Keratinocyte (primary cell): ENCODE measurements at regions not wholly inside any gene's neighbourhood (a gene's known extent, or its start where the extent isn't known, plus 50 kb on each side); places are given as distances from the start of the nearest gene placed in this dataset.

Experiments used
- DNase-seq: peaks from one replicate; pipeline ENCODE4 v3.0.0-alpha.2; 2011; ENCODE audit warnings: low read depth, missing footprints, low spot score
- FAIRE-seq: peaks from 2 replicates; lab custom pipeline; 2011; peaks lifted over from hg19 to GRCh38; lab: Jason Lieb, UNC
- H2AFZ ChIP-seq: 2 replicates; pipeline ENCODE4 v1.6.0; 2012; ENCODE audit warnings: low read length, control low read depth, inconsistent platforms; ENCODE audit not compliant: control insufficient read depth
- H3K27ac ChIP-seq: 2 replicates; pipeline ENCODE4 v1.5.1; 2011; ENCODE audit warnings: low read length; ENCODE audit not compliant: control insufficient read depth, insufficient read depth
- H3K27me3 ChIP-seq: 3 replicates; pipeline ENCODE4 v1.6.0; 2011; ENCODE audit warnings: low read length; ENCODE audit not compliant: control insufficient read depth, insufficient read depth; ENCODE audit errors: extremely low read depth
- H3K36me3 ChIP-seq, 2 experiments: 2 replicates in 1 of 2; 3 replicates in 1 of 2; pipeline ENCODE4 v1.5.1; 2011; ENCODE audit warnings: low read length in 2 of 2, mild to moderate bottlenecking in 1 of 2; ENCODE audit not compliant: control insufficient read depth in 2 of 2, insufficient read depth in 2 of 2; ENCODE audit errors: extremely low read depth in 1 of 2
- H3K4me1 ChIP-seq: 3 replicates; pipeline ENCODE4 v1.5.1; 2011; ENCODE audit warnings: low read length; ENCODE audit not compliant: control insufficient read depth, insufficient read depth; ENCODE audit errors: extremely low read depth
- H3K4me2 ChIP-seq: 3 replicates; pipeline ENCODE4 v1.6.0; 2011; ENCODE audit warnings: low read depth, low read length; ENCODE audit not compliant: control insufficient read depth, insufficient read depth; ENCODE audit errors: extremely low read depth
- H3K4me3 ChIP-seq, 3 experiments: fragments of 200-600 bp in 1 of 3; sonication (generic) in 1 of 3; 2 replicates in 2 of 3; 3 replicates in 1 of 3; pipeline ENCODE4 v1.5.1; 2011 to 2016; ENCODE audit warnings: low read length in 3 of 3, mild to moderate bottlenecking in 3 of 3, control low read depth in 2 of 3, inconsistent platforms in 1 of 3, low read depth in 1 of 3, mixed read lengths in 1 of 3, mixed run types in 1 of 3, moderate library complexity in 1 of 3; ENCODE audit not compliant: control insufficient read depth in 2 of 3, insufficient read depth in 2 of 3; ENCODE audit errors: extremely low read depth in 1 of 3
- H3K79me2 ChIP-seq: 2 replicates; pipeline ENCODE4 v1.6.0; 2012; ENCODE audit warnings: low read length; ENCODE audit not compliant: control insufficient read depth, insufficient read depth
- H3K9ac ChIP-seq: 3 replicates; pipeline ENCODE4 v1.6.0; 2011; ENCODE audit warnings: low read length; ENCODE audit not compliant: control insufficient read depth, insufficient read depth; ENCODE audit errors: extremely low read depth
- H3K9me1 ChIP-seq: 3 replicates; pipeline ENCODE4 v1.6.0; 2011; ENCODE audit warnings: low read length; ENCODE audit not compliant: control insufficient read depth, insufficient read depth; ENCODE audit errors: extremely low read depth
- H3K9me3 ChIP-seq: 2 replicates; pipeline ENCODE4 v1.5.1; 2012; ENCODE audit warnings: low read depth, low read length; ENCODE audit not compliant: control insufficient read depth
- H4K20me1 ChIP-seq: 3 replicates; pipeline ENCODE4 v1.6.0; 2011; ENCODE audit warnings: low read length; ENCODE audit not compliant: control insufficient read depth, insufficient read depth; ENCODE audit errors: extremely low read depth
- CTCF ChIP-seq, 3 experiments: IDR thresholded peaks in 1 of 3; conservative IDR thresholded peaks in 1 of 3; optimal IDR thresholded peaks in 1 of 3; 2 replicates in 2 of 3; 3 replicates in 1 of 3; pipeline versions ENCODE3 to v1.5.1; 2011; ENCODE audit warnings: low read length in 3 of 3, mild to moderate bottlenecking in 3 of 3, moderate library complexity in 2 of 3, control low read depth in 1 of 3, inconsistent platforms in 1 of 3; ENCODE audit not compliant: insufficient read depth in 2 of 3; ENCODE audit errors: extremely low read depth in 1 of 3
- EZH2 ChIP-seq: IDR thresholded peaks from one replicate; pipeline ENCODE4 v1.6.1; 2012; ENCODE audit warnings: inconsistent platforms, mild to moderate bottlenecking, low read length, moderate library complexity
- dilution Hi-C: fragments of 300-500 bp; cut with MboI; formaldehyde crosslinking; loops from one replicate; pipeline ENCODE4 v1.7.0; 2020; ENCODE audit warnings: low sequenced_read_pairs; ENCODE audit not compliant: extremely low pct_ligation_motif_present

DNA sequence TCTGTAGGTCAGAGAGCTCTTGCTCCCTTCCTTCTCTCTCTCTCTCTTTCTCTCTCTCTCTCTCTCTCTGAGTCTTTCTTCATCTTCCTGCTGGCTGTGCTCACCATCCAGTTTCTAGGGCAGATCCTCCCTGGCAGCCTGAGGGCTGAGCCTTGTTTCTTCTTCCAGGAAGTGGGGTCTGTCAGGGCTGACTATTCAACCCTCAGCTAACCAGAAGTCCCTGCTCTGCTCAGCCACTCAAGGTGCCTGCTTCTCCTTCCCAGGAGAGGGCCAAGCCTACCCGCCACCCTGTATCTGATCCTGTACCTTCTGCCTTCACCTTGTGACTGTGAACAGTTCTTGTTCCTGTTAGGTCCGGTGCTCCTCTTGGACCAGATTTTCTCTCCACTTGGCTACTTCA, 107.6 kb upstream of the ETV3 start:
- Histone ChIP-seq H3K4me3 (no peak overlapping the region), H3K9me3 (no peaks in the 10 kb centered on the region), H2AFZ (no peak overlapping the region), H3K9ac (no peak overlapping the region), H3K4me1 (no peaks in the 10 kb centered on the region), H3K9me1 (no peaks in the 10 kb centered on the region), H3K4me2 (no peak overlapping the region), H3K27ac (no peak overlapping the region), H4K20me1 (no peaks in the 10 kb centered on the region), H3K27me3 (no peaks in the 10 kb centered on the region), H3K79me2 (no peaks in the 10 kb centered on the region), H3K36me3 (no peaks in the 10 kb centered on the region)
- DNase-seq (no peak), FAIRE-seq (no peak)
- no peak for TF ChIP-seq EZH2
- dilution Hi-C loops = no loop called here

GRCh38 chr1:157241185-157241538, 103.0 kb upstream of the ETV3 start:
- H3K9me1 ChIP-seq = no peaks in the 10 kb centered on the region
- DNase-seq (no peak), FAIRE-seq (no peak)
- no peak for TF ChIP-seq CTCF (optimal IDR thresholded peaks at IDR 0.05 in 1 of 3, IDR thresholded peaks at IDR 0.05 in 1 of 3, conservative IDR thresholded peaks at IDR 0.05 in 1 of 3; ENCODE audit: extremely low read depth in 1 of 3, insufficient read depth in 2 of 3, low read length in 3 of 3)
- dilution Hi-C loops = no loop called here
- no peak overlapping the region for H3K9ac ChIP-seq
- no peak overlapping the region for H3K4me3 ChIP-seq
- no peaks in the 10 kb centered on the region for H3K27me3 ChIP-seq
- no peaks in the 10 kb centered on the region for H4K20me1 ChIP-seq
- no peaks in the 10 kb centered on the region for H3K79me2 ChIP-seq
- H3K4me1 ChIP-seq = no peaks in the 10 kb centered on the region
- H2AFZ ChIP-seq = no peak overlapping the region
- H3K4me2 ChIP-seq = no peak overlapping the region
- no peaks in the 10 kb centered on the region for H3K9me3 ChIP-seq
- no peak overlapping the region for H3K27ac ChIP-seq
- no peaks in the 10 kb centered on the region for H3K36me3 ChIP-seq

DNA sequence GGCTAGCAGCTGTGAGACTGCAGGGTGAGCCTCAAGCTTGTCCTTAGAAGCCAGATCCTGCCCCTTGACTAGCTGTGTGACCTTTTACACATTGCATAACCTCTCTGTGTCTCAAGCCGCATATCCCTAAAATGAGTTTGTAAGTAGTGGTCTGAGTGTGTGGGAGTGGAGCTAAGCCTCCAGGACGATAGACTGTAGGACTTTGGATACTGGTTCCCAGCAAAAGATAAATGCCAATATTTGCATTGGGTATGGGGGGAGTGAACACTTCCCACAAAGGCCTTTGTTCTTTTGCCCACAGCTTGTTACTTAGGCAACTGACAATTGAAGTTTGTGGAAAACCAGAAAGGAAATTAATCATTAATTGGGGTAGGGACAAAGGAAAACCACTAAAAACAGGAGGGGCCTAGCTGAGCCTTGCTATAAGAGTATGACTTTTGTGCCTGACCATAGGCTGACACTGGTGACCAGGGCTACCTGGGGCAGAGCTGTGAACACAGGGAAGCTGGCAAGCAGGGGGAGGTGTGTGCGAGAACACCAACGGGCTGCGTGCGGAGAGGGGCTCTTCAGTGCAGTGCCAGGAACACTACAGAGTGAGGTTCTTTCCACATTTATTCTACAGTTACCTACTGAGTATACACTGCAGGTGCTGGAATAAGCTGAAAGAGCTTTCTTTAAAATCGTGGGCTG, 102.4 kb upstream of the ETV3 start:
- FAIRE-seq (no peak), DNase-seq (no peak)
- Histone ChIP-seq H4K20me1 (no peaks in the 10 kb centered on the region), H2AFZ (no peak overlapping the region), H3K9me3 (no peaks in the 10 kb centered on the region), H3K36me3 (no peaks in the 10 kb centered on the region), H3K27ac (no peak overlapping the region), H3K79me2 (no peaks in the 10 kb centered on the region), H3K4me3 (no peak overlapping the region), H3K4me2 (no peak overlapping the region), H3K4me1 (no peaks in the 10 kb centered on the region), H3K9me1 (no peaks in the 10 kb centered on the region), H3K9ac (no peak overlapping the region), H3K27me3 (no peaks in the 10 kb centered on the region)
- TF ChIP-seq CTCF (optimal IDR thresholded peaks at IDR 0.05 in 1 of 3, IDR thresholded peaks at IDR 0.05 in 1 of 3, conservative IDR thresholded peaks at IDR 0.05 in 1 of 3; ENCODE audit: extremely low read depth in 1 of 3, insufficient read depth in 2 of 3, low read length in 3 of 3) = no peak
- TF ChIP-seq EZH2 = no peak
- dilution Hi-C loops = no loop called here
